GM13976 (cell line): ENCODE measurements at regions not wholly inside any gene's neighbourhood (a gene's known extent, or its start where the extent isn't known, plus 50 kb on each side); places are given as distances from the start of the nearest gene placed in this dataset.

Experiments used
- DNase-seq: peaks from one replicate; pipeline ENCODE4 v3.0.0; 2012; ENCODE audit warnings: low spot score
- CTCF ChIP-seq: IDR thresholded peaks from 2 replicates; pipeline ENCODE4 v1.5.1; 2012; ENCODE audit warnings: borderline replicate concordance, mild to moderate bottlenecking; ENCODE audit not compliant: insufficient read depth; ENCODE audit errors: extremely low read depth, missing control alignments, control extremely low read depth
- in situ Hi-C: fragments of 300-500 bp; cut with MboI; formaldehyde crosslinking; loops from one replicate; pipeline ENCODE4 v1.12.0; 2022; ENCODE audit warnings: low sequenced_read_pairs, mixed read lengths, inconsistent platforms; ENCODE audit not compliant: unreplicated experiment

GRCh38 chr16:80303691-80304090, 237.1 kb upstream of the DYNLRB2 start:
- in situ Hi-C loops = no loop called here
- no peak for DNase-seq

GRCh38 chr16:80300876-80301275, 239.9 kb upstream of the DYNLRB2 start:
- TF ChIP-seq CTCF = no peak
- DNase-seq = no peak
- in situ Hi-C loops = no loop called here

More at GRCh38 chr16:80303691-80304090, 237.1 kb upstream of the DYNLRB2 start:
- no peak for TF ChIP-seq CTCF

DNA sequence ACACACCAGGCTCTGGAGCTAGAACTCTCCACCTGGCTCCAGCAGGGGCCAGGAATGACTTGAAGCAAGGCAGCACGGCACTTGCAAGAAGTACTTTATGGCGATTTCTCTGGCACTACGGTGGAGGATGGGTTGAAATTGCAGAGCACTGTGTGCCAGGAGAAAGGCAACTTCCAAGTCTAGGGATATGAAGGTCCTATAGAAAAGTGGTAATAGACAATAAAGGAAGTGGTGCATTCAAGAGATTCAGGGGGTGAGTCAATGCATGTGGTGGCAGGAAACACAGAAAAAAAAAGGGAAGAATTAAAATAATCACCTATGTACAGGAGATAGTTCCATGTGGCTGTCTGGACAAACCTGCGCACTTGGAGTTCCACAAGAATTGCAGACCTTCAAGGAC, 240.3 kb upstream of the DYNLRB2 start:
- in situ Hi-C loops = no loop called here
- TF ChIP-seq CTCF = no peak

GRCh38 chr16:80299416-80299815, 241.4 kb upstream of the DYNLRB2 start:
- in situ Hi-C loops = no loop called here
- TF ChIP-seq CTCF = no peak
- DNase-seq = no peak

More for the DNA sequence above, 240.3 kb upstream of the DYNLRB2 start:
- DNase-seq = no peak

- in situ Hi-C loops = no loop called here
- no peak for TF ChIP-seq CTCF
- no peak for DNase-seq
Observed at GRCh38 chr16:80298676-80299075, 242.1 kb upstream of the DYNLRB2 start.

- TF ChIP-seq CTCF = no peak
- no peak for DNase-seq
- in situ Hi-C loops = no loop called here
Observed at GRCh38 chr16:80296034-80296433, 244.8 kb upstream of the DYNLRB2 start.

GRCh38 chr16:80294172-80294571, 246.6 kb upstream of the DYNLRB2 start:
- no peak for DNase-seq
- in situ Hi-C loops = no loop called here
- no peak for TF ChIP-seq CTCF
